Smooth muscle cell (in vitro differentiated cells): ENCODE measurements at regions not wholly inside any gene's neighbourhood (a gene's known extent, or its start where the extent isn't known, plus 50 kb on each side); places are given as distances from the start of the nearest gene placed in this dataset.

Source experiments
- DNase-seq: peaks from one replicate; lab custom pipeline; 2025; ENCODE audit not compliant: unreplicated experiment; lab: John Stamatoyannopoulos, UW
- H2AFZ ChIP-seq: fragments of 200-600 bp; sonication (generic); 2 replicates; pipeline ENCODE4 v1.6.0; 2016; ENCODE audit warnings: antibody characterized with exemption, low read depth, mild to moderate bottlenecking
- H3F3A ChIP-seq: fragments of 200-600 bp; sonication (generic); 2 replicates; pipeline ENCODE4 v1.6.0; 2017; ENCODE audit warnings: antibody characterized with exemption, low read depth
- H3K27ac ChIP-seq: fragments of 200-600 bp; sonication (generic); 2 replicates; pipeline ENCODE4 v1.5.1; 2016; ENCODE audit warnings: low read depth, mild to moderate bottlenecking
- H3K27me3 ChIP-seq: fragments of 200-600 bp; sonication (generic); 2 replicates; pipeline ENCODE4 v1.6.1; 2016; ENCODE audit warnings: low read depth, mild to moderate bottlenecking
- H3K36me3 ChIP-seq: fragments of 200-600 bp; sonication (generic); 2 replicates; pipeline ENCODE4 v1.5.1; 2016; ENCODE audit warnings: low read depth
- H3K4me1 ChIP-seq: fragments of 200-600 bp; sonication (generic); 2 replicates; pipeline ENCODE4 v1.5.1; 2016; ENCODE audit warnings: low read depth
- H3K4me2 ChIP-seq: fragments of 200-600 bp; sonication (generic); 2 replicates; pipeline ENCODE4 v1.6.0; 2016; ENCODE audit warnings: mild to moderate bottlenecking
- H3K4me3 ChIP-seq: fragments of 200-600 bp; sonication (generic); 2 replicates; pipeline ENCODE4 v1.5.1; 2016; ENCODE audit warnings: mild to moderate bottlenecking
- H3K79me2 ChIP-seq: fragments of 200-600 bp; sonication (generic); 2 replicates; pipeline ENCODE4 v1.6.0; 2016; ENCODE audit warnings: low read depth, mild to moderate bottlenecking
- H3K9ac ChIP-seq: fragments of 200-600 bp; sonication (generic); 2 replicates; pipeline ENCODE4 v1.6.0; 2016; ENCODE audit warnings: low read depth
- H3K9me3 ChIP-seq: fragments of 200-600 bp; sonication (generic); replicated peaks from 2 replicates; pipeline ENCODE4 v1.5.1; 2016; ENCODE audit warnings: low read depth
- H4K20me1 ChIP-seq: fragments of 200-600 bp; sonication (generic); 2 replicates; pipeline ENCODE4 v1.6.0; 2016; ENCODE audit warnings: low read depth
- CTCF ChIP-seq: fragments of 200-600 bp; sonication (generic); IDR thresholded peaks from 2 replicates; pipeline ENCODE4 v1.5.1; 2017; ENCODE audit warnings: borderline replicate concordance, mild to moderate bottlenecking, antibody characterized with exemption; ENCODE audit not compliant: insufficient read depth, poor library complexity, severe bottlenecking
- WGBS: methylation state at CpG from one replicate; pipeline ENCODE4 v1.1.7; 2016; ENCODE audit warnings: low lambda C conversion rate; 5-methylcytosine and 5-hydroxymethylcytosine counted together

- H3K9me3 ChIP-seq, result no peaks in the 10 kb centered on the region
- no peak for DNase-seq
- no peak overlapping the region for H3K4me3 ChIP-seq
- no peak for TF ChIP-seq CTCF
- no peaks in the 10 kb centered on the region for H4K20me1 ChIP-seq
- no peak overlapping the region for H3K9ac ChIP-seq
- 93% methylated on average over 6 of the region's 6 CpGs for WGBS
- no peak overlapping the region for H2AFZ ChIP-seq
- H3F3A ChIP-seq, result no peaks in the 10 kb centered on the region
- H3K27ac ChIP-seq, result no peak overlapping the region
- no peaks in the 10 kb centered on the region for H3K36me3 ChIP-seq
- no peaks in the 10 kb centered on the region for H3K79me2 ChIP-seq
- H3K4me1 ChIP-seq, result no peaks in the 10 kb centered on the region
- H3K27me3 ChIP-seq, result no peaks in the 10 kb centered on the region
- no peak overlapping the region for H3K4me2 ChIP-seq
Measured at GRCh38 chr9:107620236-107620635, 130.7 kb upstream of the KLF4 start.

- H3K36me3 ChIP-seq, result no peaks in the 10 kb centered on the region
- H2AFZ ChIP-seq, result no peak overlapping the region
- H4K20me1 ChIP-seq, result no peaks in the 10 kb centered on the region
- no peaks in the 10 kb centered on the region for H3K79me2 ChIP-seq
- no peak for DNase-seq
- no peak for TF ChIP-seq CTCF
- H3K4me1 ChIP-seq, result no peaks in the 10 kb centered on the region
- no peaks in the 10 kb centered on the region for H3K9me3 ChIP-seq
- H3K27ac ChIP-seq, result no peak overlapping the region
- H3K9ac ChIP-seq, result no peak overlapping the region
- no peaks in the 10 kb centered on the region for H3F3A ChIP-seq
- no peaks in the 10 kb centered on the region for H3K27me3 ChIP-seq
- H3K4me3 ChIP-seq, result no peak overlapping the region
- no peak overlapping the region for H3K4me2 ChIP-seq
- WGBS, result 39% methylated on average over 1 of the region's 1 CpG
Measured at GRCh38 chr9:107615321-107615720, 125.8 kb upstream of the KLF4 start.

- H3K9me3 ChIP-seq, result no peaks in the 10 kb centered on the region
- no peak overlapping the region for H3K4me2 ChIP-seq
- H3K4me3 ChIP-seq, result no peak overlapping the region
- H3K4me1 ChIP-seq, result no peaks in the 10 kb centered on the region
- peaks cover 3% of the 10 kb centered on the region for H3K27me3 ChIP-seq
- no peak for DNase-seq
- no peak overlapping the region for H3K9ac ChIP-seq
- no peak for TF ChIP-seq CTCF
- no peaks in the 10 kb centered on the region for H3K36me3 ChIP-seq
- no peaks in the 10 kb centered on the region for H3F3A ChIP-seq
- no peak overlapping the region for H2AFZ ChIP-seq
- WGBS, result 91% methylated on average over 5 of the region's 5 CpGs
- H3K79me2 ChIP-seq, result no peaks in the 10 kb centered on the region
- H3K27ac ChIP-seq, result no peak overlapping the region
- H4K20me1 ChIP-seq, result no peaks in the 10 kb centered on the region
Measured at GRCh38 chr9:107614765-107615164, 125.2 kb upstream of the KLF4 start.

- Histone ChIP-seq H3K4me1 (no peaks in the 10 kb centered on the region), H3K36me3 (no peaks in the 10 kb centered on the region), H3K79me2 (no peaks in the 10 kb centered on the region), H3K27ac (no peak overlapping the region), H3K4me3 (no peak overlapping the region), H3K9me3 (no peaks in the 10 kb centered on the region), H3K4me2 (no peak overlapping the region), H4K20me1 (no peaks in the 10 kb centered on the region), H3F3A (no peaks in the 10 kb centered on the region), H3K27me3 (peaks cover 11% of the 10 kb centered on the region), H2AFZ (no peak overlapping the region), H3K9ac (no peak overlapping the region)
- WGBS, result 92% methylated on average over 1 of the region's 1 CpG
- no peak for DNase-seq
- TF ChIP-seq CTCF, result no peak
Measured at GRCh38 chr9:107613321-107613720, 123.8 kb upstream of the KLF4 start.
